Fibroblast of villous mesenchyme (primary cell): ENCODE measurements at regions not wholly inside any gene's neighbourhood (a gene's known extent, or its start where the extent isn't known, plus 50 kb on each side); places are given as distances from the start of the nearest gene placed in this dataset.
"Not testable (repeated sequence)": the region's sequence is repeated elsewhere in the genome, so short reads cannot be mapped to it uniquely, and the experiment has no call there.

Experiments
- DNase-seq: peaks from one replicate; pipeline ENCODE4 v3.0.0-alpha.2; 2010; ENCODE audit warnings: low read depth
- H3K4me3 ChIP-seq: 2 replicates; pipeline ENCODE4 v1.5.1; 2011; ENCODE audit warnings: low read depth, mild to moderate bottlenecking, low read length
- TF ChIP-seq, protein P1 (sequence below): IDR thresholded peaks from 2 replicates; pipeline ENCODE4 v1.5.1; 2012; ENCODE audit warnings: low read depth, mild to moderate bottlenecking, low read length; ENCODE audit not compliant: insufficient read depth

GRCh38 chr3:8325306-8325705 is 176.3 kb upstream of the LMCD1 start:
- no peak overlapping the region for H3K4me3 ChIP-seq
- TF ChIP-seq, protein P1, sequence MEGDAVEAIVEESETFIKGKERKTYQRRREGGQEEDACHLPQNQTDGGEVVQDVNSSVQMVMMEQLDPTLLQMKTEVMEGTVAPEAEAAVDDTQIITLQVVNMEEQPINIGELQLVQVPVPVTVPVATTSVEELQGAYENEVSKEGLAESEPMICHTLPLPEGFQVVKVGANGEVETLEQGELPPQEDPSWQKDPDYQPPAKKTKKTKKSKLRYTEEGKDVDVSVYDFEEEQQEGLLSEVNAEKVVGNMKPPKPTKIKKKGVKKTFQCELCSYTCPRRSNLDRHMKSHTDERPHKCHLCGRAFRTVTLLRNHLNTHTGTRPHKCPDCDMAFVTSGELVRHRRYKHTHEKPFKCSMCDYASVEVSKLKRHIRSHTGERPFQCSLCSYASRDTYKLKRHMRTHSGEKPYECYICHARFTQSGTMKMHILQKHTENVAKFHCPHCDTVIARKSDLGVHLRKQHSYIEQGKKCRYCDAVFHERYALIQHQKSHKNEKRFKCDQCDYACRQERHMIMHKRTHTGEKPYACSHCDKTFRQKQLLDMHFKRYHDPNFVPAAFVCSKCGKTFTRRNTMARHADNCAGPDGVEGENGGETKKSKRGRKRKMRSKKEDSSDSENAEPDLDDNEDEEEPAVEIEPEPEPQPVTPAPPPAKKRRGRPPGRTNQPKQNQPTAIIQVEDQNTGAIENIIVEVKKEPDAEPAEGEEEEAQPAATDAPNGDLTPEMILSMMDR = no peak
- no peak for DNase-seq

DNA sequence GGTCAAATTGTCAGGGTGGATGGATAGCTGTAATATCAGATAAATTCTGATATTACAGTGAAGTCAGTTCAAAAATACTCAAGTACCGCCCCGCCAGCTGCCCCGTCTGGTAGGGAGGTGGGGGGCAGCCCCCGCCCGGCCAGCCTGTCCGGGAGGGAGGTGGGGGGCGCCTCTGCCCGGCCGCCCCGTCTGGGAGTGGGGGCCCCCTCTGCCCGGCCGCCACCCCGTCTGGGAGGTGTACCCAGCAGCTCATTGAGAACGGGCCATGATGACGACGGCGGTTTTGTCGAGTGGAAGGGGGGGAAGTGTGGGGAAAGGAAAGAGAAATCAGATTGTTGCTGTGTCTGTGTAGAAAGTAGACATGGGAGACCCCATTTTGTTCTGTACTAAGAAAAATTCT is 175.8 kb upstream of the LMCD1 start:
- H3K4me3 ChIP-seq, DNase-seq: not testable (repeated sequence)

DNA sequence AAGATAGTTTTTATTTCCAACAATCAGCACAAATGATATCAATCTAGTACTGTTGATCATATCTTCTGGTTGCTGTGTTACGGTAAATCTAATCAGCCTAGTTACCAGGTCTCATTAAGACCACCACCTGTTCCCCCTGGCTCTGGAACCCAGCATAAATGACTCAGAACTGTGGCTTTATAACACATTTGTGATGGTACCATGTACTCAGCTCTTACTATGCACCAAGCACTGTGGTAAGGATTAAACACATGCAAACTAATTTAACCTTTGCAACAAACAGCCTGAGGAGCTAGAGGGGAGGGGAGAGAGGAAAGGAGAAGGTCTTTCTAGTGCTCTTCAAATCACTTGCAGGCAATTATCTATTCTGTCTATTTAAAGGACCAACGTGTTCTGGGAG is 173.9 kb upstream of the LMCD1 start:
- DNase-seq = no peak
- TF ChIP-seq, protein P1 = no peak
- no peak overlapping the region for H3K4me3 ChIP-seq

DNA sequence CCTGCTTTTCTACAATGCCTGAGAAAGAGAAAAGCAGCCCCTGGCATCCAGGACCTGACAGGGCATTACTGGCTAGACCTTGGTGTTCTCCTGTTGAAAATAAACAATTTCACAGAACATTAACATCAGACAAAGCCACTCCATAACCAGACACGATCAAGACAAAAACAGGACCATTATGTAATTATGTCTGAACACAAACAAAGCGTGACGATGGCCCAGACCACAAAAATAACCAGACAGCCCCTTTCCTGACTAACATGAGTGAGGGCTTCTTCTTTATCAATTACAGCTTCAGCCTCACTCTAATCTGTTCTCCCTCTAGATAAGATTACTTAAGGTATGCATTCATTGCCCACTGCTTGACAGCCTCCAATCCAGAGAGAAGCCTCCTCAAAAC is 172.7 kb upstream of the LMCD1 start:
- TF ChIP-seq, protein P1 = no peak
- DNase-seq = no peak
- no peak overlapping the region for H3K4me3 ChIP-seq

DNA sequence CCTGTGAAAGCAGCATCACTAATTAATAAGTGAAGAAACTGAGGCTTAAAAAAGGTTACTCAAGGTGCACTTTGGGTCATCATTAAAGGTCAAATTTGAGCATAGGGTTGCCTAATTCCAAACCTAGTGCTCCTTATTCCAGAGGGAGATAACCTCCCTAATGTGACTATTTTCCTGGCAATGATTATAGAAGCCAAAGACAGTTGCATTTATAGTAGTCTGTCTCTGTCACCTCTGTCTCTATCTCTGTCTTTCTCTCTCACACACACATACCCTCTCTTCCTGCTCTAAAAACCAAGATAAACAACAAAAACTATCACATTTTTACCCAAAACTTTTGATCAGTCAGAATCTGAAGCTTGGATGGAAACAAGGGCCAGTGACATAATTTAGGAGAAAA is 172.0 kb upstream of the LMCD1 start:
- H3K4me3 ChIP-seq = no peak overlapping the region
- TF ChIP-seq, protein P1 = no peak
- DNase-seq = no peak

- no peak for DNase-seq
- TF ChIP-seq, protein P1 = peak; percentile 47
- H3K4me3 ChIP-seq = no peak overlapping the region
Measured at GRCh38 chr3:8336456-8336855, 165.2 kb upstream of the LMCD1 start.

DNA sequence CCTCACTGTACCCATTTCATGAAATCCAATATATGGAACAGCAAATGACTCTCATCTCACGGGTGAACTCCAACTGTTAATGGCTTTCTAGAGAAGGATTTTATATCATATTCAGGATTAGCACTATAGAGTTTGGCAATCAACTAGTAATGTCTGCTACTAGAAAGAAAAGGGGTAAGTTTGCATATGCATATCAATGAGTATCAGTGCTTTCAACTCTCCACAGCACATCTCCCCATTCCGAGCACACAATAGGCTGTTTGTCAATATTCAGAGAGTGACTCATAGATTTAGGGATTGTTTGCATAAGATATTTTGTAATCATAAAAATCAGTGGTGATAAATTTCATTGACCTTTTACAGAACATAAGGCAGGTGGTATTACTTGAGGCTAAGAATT is 163.2 kb upstream of the LMCD1 start:
- TF ChIP-seq, protein P1 = no peak
- no peak for DNase-seq
- no peak overlapping the region for H3K4me3 ChIP-seq
